Right atrium auricular region (tissue), 2 donors: ENCODE measurements at regions not wholly inside any gene's neighbourhood (a gene's known extent, or its start where the extent isn't known, plus 50 kb on each side); places are given as distances from the start of the nearest gene placed in this dataset.

Experiments used
- DNase-seq: peaks from one replicate; pipeline ENCODE4 v3.0.0-alpha.2; 2019; ENCODE audit warnings: low spot score
- H3K27ac ChIP-seq, 2 donors: fragments of 200-600 bp; sonication (generic); 1 replicate in 1 of 2; 2 replicates in 1 of 2; pipeline ENCODE4 v1.5.1; 2016 to 2019
- H3K27me3 ChIP-seq, 2 donors: fragments of 200-600 bp; sonication (generic); one replicate each; pipeline versions ENCODE4 v1.5.1 to v1.6.0; 2017 to 2019
- H3K36me3 ChIP-seq: fragments of 200-600 bp; sonication (generic); one replicate; pipeline ENCODE4 v1.5.1; 2016
- H3K4me1 ChIP-seq, 2 donors: fragments of 200-600 bp; sonication (generic); one replicate each; pipeline versions ENCODE4 v1.5.1 to v1.6.0; 2017 to 2019
- H3K4me3 ChIP-seq, 2 donors: fragments of 200-600 bp; sonication (generic); 1 replicate in 1 of 2; 2 replicates in 1 of 2; pipeline ENCODE4 v1.5.1; 2017 to 2019; ENCODE audit warnings: mild to moderate bottlenecking in 1 of 2, moderate library complexity in 1 of 2
- H3K9me3 ChIP-seq, 2 donors: fragments of 200-600 bp; sonication (generic); one replicate each; pipeline ENCODE4 v1.5.1; 2019
- CTCF ChIP-seq, 2 donors: fragments of 200-600 bp; sonication (generic); IDR thresholded peaks; one replicate each; pipeline ENCODE4 v1.5.1; 2019; ENCODE audit warnings: antibody characterized with exemption in 2 of 2

DNA sequence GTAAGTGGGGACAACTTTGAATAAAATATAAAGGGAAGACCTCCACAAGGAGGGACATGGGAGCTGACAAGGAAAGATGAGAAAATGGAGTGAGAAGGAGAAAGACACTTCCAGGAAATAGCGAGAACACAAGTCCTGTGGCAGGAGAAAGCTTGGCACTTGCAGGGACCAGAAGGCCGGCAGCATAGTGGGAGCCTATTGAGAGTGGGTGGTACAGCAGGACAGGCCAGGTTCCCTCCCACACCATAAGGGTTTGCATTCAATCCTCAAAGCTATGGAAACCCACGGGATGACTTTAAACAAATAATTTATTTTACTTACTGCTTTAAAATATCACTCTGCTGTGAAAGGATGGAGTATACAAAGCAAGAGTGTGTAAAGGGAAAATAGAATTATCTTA, 173.2 kb upstream of the ELL2 start:
- Histone ChIP-seq H3K4me1 (peaks cover 0 to 1% of the 10 kb centered on the region in 2 donors), H3K36me3 (no peaks in the 10 kb centered on the region), H3K4me3 (no peak overlapping the region), H3K27ac (no peak overlapping the region), H3K27me3 (no peaks in the 10 kb centered on the region), H3K9me3 (no peaks in the 10 kb centered on the region)
- no peak for TF ChIP-seq CTCF (IDR thresholded peaks at IDR 0.05)
- no peak for DNase-seq

DNA sequence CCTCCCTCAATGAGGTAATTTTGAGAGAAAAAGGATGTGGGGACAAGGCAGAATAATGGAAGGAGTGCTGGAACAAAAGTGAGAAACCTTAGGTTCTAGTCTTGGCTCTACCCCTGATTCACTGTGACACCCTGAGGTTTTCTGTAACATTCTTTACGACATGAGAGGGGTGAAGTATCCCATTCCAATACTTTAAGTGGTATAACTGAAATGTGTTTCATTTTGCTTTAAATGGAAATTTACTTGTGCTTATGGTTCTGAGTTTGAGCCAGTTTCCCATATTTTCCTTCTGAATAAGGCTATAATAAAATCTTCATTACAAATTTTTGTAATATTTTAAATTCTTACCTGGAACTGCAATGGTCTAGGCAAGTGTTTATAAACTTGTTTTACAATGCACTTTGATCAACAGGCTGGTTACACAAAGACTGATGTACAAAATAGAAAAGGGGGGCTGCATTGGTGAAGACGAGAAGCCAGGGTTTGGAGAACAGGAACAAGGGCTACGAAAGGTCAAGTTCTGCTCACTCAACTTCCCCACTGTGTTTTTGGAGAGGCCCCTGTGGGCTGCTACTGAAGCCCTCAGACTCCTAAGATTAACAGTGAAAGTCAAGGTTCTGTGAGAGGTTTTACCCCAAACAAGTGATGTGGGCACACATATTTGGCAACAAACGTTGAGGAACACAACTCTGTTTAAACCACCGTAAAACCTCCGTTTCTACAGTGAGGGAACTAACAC, 171.9 kb upstream of the ELL2 start:
- DNase-seq: no peak
- H3K27ac ChIP-seq: no peak overlapping the region
- H3K4me3 ChIP-seq: no peak overlapping the region
- no peak for TF ChIP-seq CTCF (IDR thresholded peaks at IDR 0.05)
- no peaks in the 10 kb centered on the region for H3K9me3 ChIP-seq
- H3K36me3 ChIP-seq: no peaks in the 10 kb centered on the region
- H3K27me3 ChIP-seq: no peaks in the 10 kb centered on the region
- H3K4me1 ChIP-seq: no peaks in the 10 kb centered on the region

DNA sequence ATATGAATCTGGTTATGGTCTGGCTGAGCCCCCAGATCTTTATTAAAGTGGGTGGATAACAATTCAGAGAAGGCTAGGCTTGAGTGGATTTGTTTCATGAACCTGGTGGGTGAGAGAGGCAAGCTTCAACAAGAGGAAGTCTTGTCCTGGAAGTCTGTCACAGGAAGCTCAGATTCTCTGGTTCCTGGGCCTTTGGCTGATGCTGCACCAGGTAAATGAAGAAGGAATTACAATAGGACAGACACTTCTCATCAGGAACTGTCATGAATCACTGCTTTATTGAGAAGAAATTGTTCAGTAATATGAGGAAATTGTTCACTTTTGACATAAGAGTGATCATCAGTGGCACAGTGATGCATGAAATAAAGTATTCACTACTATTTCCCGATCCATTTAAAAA, 167.6 kb upstream of the ELL2 start:
- H3K4me3 ChIP-seq: no peak overlapping the region
- no peak for DNase-seq
- no peaks in the 10 kb centered on the region for H3K27me3 ChIP-seq
- no peaks in the 10 kb centered on the region for H3K9me3 ChIP-seq
- H3K27ac ChIP-seq: no peak overlapping the region
- no peak for TF ChIP-seq CTCF (IDR thresholded peaks at IDR 0.05)
- no peaks in the 10 kb centered on the region for H3K36me3 ChIP-seq
- peaks cover 0 to 14% of the 10 kb centered on the region in 2 donors for H3K4me1 ChIP-seq

DNA sequence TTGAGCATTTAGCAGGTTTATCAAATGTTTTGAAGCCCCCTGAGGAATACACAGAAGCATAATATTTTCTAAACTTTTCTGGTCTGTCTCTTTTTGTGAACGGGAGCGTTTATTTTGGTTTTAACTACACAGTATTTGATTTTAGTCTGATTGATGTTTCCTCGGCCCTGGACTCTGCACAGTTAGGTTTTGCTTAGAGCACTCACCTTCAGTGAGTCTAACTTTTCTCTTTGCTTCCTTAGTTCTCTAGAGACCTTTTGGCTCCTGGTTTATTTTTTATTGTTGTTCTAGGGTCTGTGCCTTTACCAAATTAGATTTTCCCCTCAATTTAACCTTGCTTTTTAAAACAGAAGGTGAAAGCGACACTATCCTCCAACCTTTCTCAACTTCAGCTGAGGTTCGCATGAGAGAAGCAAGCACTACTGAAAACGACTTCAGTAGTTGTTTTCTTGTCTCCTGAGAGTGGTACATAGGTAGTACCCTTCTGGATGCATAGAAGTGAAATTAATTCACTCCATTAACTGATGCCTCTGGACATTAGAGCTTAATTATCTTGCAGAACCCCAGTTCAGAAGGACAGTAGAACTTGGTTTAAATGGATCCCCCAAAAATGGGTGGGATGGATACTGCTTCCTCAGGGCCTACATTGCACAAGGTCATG, 166.7 kb upstream of the ELL2 start:
- no peak overlapping the region for H3K4me3 ChIP-seq
- H3K4me1 ChIP-seq: peaks cover 0 to 14% of the 10 kb centered on the region in 2 donors
- H3K36me3 ChIP-seq: no peaks in the 10 kb centered on the region
- no peak overlapping the region for H3K27ac ChIP-seq
- H3K27me3 ChIP-seq: no peaks in the 10 kb centered on the region
- DNase-seq: no peak
- TF ChIP-seq CTCF (IDR thresholded peaks at IDR 0.05): no peak
- H3K9me3 ChIP-seq: no peaks in the 10 kb centered on the region

- H3K4me1 ChIP-seq: peaks cover 0 to 14% of the 10 kb centered on the region in 2 donors
- no peak for DNase-seq
- no peaks in the 10 kb centered on the region for H3K36me3 ChIP-seq
- no peak for TF ChIP-seq CTCF (IDR thresholded peaks at IDR 0.05)
- no peaks in the 10 kb centered on the region for H3K9me3 ChIP-seq
- H3K27ac ChIP-seq: no peak overlapping the region
- H3K4me3 ChIP-seq: no peak overlapping the region
- H3K27me3 ChIP-seq: no peaks in the 10 kb centered on the region
These were observed 165.9 kb upstream of the ELL2 start for GRCh38 chr5:96127538-96127937.
